RWPE1 (cell line): ENCODE measurements at regions not wholly inside any gene's neighbourhood (a gene's known extent, or its start where the extent isn't known, plus 50 kb on each side); places are given as distances from the start of the nearest gene placed in this dataset.
A peak's percentile ranks its signal among the peaks of the same experiment; 100 is the strongest.
"Not testable (repeated sequence)": the region's sequence is repeated elsewhere in the genome, so short reads cannot be mapped to it uniquely, and the experiment has no call there.

ENCODE experiments used
- CTCF ChIA-PET: fragments of 350-600 bp; sonication (Branson Sonifier 250); formaldehyde crosslinking; extraction: SDS; loops from one replicate; lab custom pipeline; 2021; lab: Yijun Ruan, JAX
- POLR2A ChIA-PET: fragments of 400-600 bp; formaldehyde crosslinking; extraction: SDS; loops from one replicate; lab custom pipeline; 2020; ENCODE audit warnings: antibody characterized with exemption; ENCODE audit not compliant: low non-redundant PET; lab: Yijun Ruan, JAX
- DNase-seq: peaks from one replicate; pipeline ENCODE4 v3.0.0; 2012; ENCODE audit warnings: low spot score
- H3K27ac ChIP-seq: fragments of 450-650 bp; 2 replicates; pipeline ENCODE4 v1.5.1; 2017
- CTCF ChIP-seq: fragments of 450-650 bp; conservative IDR thresholded peaks from 2 replicates; pipeline ENCODE4 v1.5.1; 2017; ENCODE audit warnings: low read depth, mild to moderate bottlenecking

GRCh38 chr1:58058323-58058722, 488.2 kb downstream of the OMA1 start:
- TF ChIP-seq CTCF = no peak
- no peak for DNase-seq
- POLR2A ChIA-PET = no interaction called here
- CTCF ChIA-PET = no interaction called here
- H3K27ac ChIP-seq = no peak overlapping the region

GRCh38 chr1:58057826-58058225, 488.7 kb downstream of the OMA1 start:
- ChIA-PET CTCF (no interaction called here), POLR2A (no interaction called here)
- no peak overlapping the region for H3K27ac ChIP-seq
- DNase-seq = no peak
- TF ChIP-seq CTCF = no peak

GRCh38 chr1:58051187-58051586, 495.3 kb downstream of the OMA1 start:
- H3K27ac ChIP-seq, CTCF ChIA-PET, DNase-seq, POLR2A ChIA-PET: not testable (repeated sequence)

GRCh38 chr1:58047265-58047858, 499.2 kb downstream of the OMA1 start:
- CTCF ChIA-PET = interaction anchor here (0.6 to 0.7 kb wide), 2 partner anchors 20 to 1728 kb away, joined by 3 to 6 read pairs; no protein-coding TSS in a partner anchor
- DNase-seq = peak; percentile 50
- POLR2A ChIA-PET = no interaction called here
- TF ChIP-seq CTCF = peak; percentile 59
- no peak overlapping the region for H3K27ac ChIP-seq

GRCh38 chr1:58045094-58045705, 501.3 kb downstream of the OMA1 start:
- POLR2A ChIA-PET = no interaction called here
- CTCF ChIA-PET = no interaction called here

GRCh38 chr1:58041621-58042020, 504.9 kb downstream of the OMA1 start:
- CTCF ChIA-PET = no interaction called here
- TF ChIP-seq CTCF = no peak
- POLR2A ChIA-PET = no interaction called here
- no peak overlapping the region for H3K27ac ChIP-seq
- peak; percentile 21 for DNase-seq

More at GRCh38 chr1:58045094-58045705, 501.3 kb downstream of the OMA1 start:
- TF ChIP-seq CTCF = no peak
- DNase-seq = no peak
- no peak overlapping the region for H3K27ac ChIP-seq

- TF ChIP-seq CTCF = no peak
- CTCF ChIA-PET = no interaction called here
- no peak overlapping the region for H3K27ac ChIP-seq
- no peak for DNase-seq
- POLR2A ChIA-PET = no interaction called here
These were observed 508.0 kb downstream of the OMA1 start for GRCh38 chr1:58038574-58038973.
